ENCODE measurements at regions not wholly inside any gene's neighbourhood (a gene's known extent, or its start where the extent isn't known, plus 50 kb on each side); places are given as distances from the start of the nearest gene placed in this dataset.
"Not testable (repeated sequence)": the region's sequence is repeated elsewhere in the genome, so short reads cannot be mapped to it uniquely, and the experiment has no call there.

- DNase-seq (ENCODE audit: low spot score): no peak
Measured at GRCh38 chr6:121920616-121921015, 478.8 kb upstream of the HSF2 start.

- DNase-seq (ENCODE audit: low spot score): no peak
Measured at GRCh38 chr6:121925024-121925423, 474.4 kb upstream of the HSF2 start.

GRCh38 chr6:121925534-121926255 lies 473.8 kb upstream of the HSF2 start:
- peak; percentile 48 for DNase-seq (ENCODE audit: low spot score)

- DNase-seq (ENCODE audit: low spot score): no peak
Measured at GRCh38 chr6:121929301-121929700, 470.2 kb upstream of the HSF2 start.

GRCh38 chr6:121932076-121932991 lies 467.1 kb upstream of the HSF2 start:
- peak; percentile 83 for DNase-seq (ENCODE audit: low spot score)

GRCh38 chr6:121934451-121934850 lies 465.0 kb upstream of the HSF2 start:
- DNase-seq (ENCODE audit: low spot score): peak; percentile 72

GRCh38 chr6:121940728-121941127 lies 458.7 kb upstream of the HSF2 start:
- DNase-seq (ENCODE audit: low spot score): no peak

GRCh38 chr6:121944354-121944753 lies 455.1 kb upstream of the HSF2 start:
- no peak for DNase-seq (ENCODE audit: low spot score)

GRCh38 chr6:121951123-121951522 lies 448.3 kb upstream of the HSF2 start:
- peak; percentile 83 for DNase-seq (ENCODE audit: low spot score)

- DNase-seq (ENCODE audit: low spot score): peak; percentile 49
Measured at GRCh38 chr6:121951918-121952379, 447.5 kb upstream of the HSF2 start.

- DNase-seq (ENCODE audit: low spot score): not testable (repeated sequence)
Measured at GRCh38 chr6:121955401-121955800, 444.1 kb upstream of the HSF2 start.

GRCh38 chr6:121956782-121957181 lies 442.7 kb upstream of the HSF2 start:
- DNase-seq (ENCODE audit: low spot score): no peak

- DNase-seq (ENCODE audit: low spot score): peak; percentile 5
Measured at GRCh38 chr6:121959501-121959900, 440.0 kb upstream of the HSF2 start.

- DNase-seq (ENCODE audit: low spot score): no peak
Measured at GRCh38 chr6:121961619-121962125, 437.8 kb upstream of the HSF2 start.

- no peak for DNase-seq (ENCODE audit: low spot score)
Measured at GRCh38 chr6:121963826-121964225, 435.6 kb upstream of the HSF2 start.

GRCh38 chr6:121965739-121966138 lies 433.7 kb upstream of the HSF2 start:
- no peak for DNase-seq (ENCODE audit: low spot score)

- DNase-seq (ENCODE audit: low spot score): no peak
Measured at GRCh38 chr6:121967631-121968030, 431.8 kb upstream of the HSF2 start.

- DNase-seq (ENCODE audit: low spot score): no peak
Measured at GRCh38 chr6:121971931-121972335, 427.5 kb upstream of the HSF2 start.

GRCh38 chr6:121984956-121985355 lies 414.5 kb upstream of the HSF2 start:
- no peak for DNase-seq (ENCODE audit: low spot score)

GRCh38 chr6:121993362-121993761 lies 406.1 kb upstream of the HSF2 start:
- DNase-seq (ENCODE audit: low spot score): no peak

GRCh38 chr6:121994919-121995318 lies 404.5 kb upstream of the HSF2 start:
- no peak for DNase-seq (ENCODE audit: low spot score)

- DNase-seq (ENCODE audit: low spot score): no peak
Measured at GRCh38 chr6:121998631-121999030, 400.8 kb upstream of the HSF2 start.

Data from umbilical cord (tissue), 1 donor.